HepG2 (cell line): ENCODE measurements at regions not wholly inside any gene's neighbourhood (a gene's known extent, or its start where the extent isn't known, plus 50 kb on each side); places are given as distances from the start of the nearest gene placed in this dataset.

Experiments used
- BCLAF1 ChIP-seq: fragments of 450-650 bp; IDR thresholded peaks from 2 replicates; pipeline ENCODE4 v1.6.1; 2017; ENCODE audit warnings: mild to moderate bottlenecking
- HNRNPL ChIP-seq: fragments of 200-400 bp; formaldehyde crosslinking; IDR thresholded peaks from 2 replicates; pipeline ENCODE4 v1.6.1; 2017; ENCODE audit warnings: mild to moderate bottlenecking, low read depth, low read length
- NFATC3 ChIP-seq: sonication (generic); formaldehyde crosslinking; IDR thresholded peaks from 2 replicates; pipeline ENCODE4 v1.5.1; 2020; ENCODE audit warnings: mild to moderate bottlenecking, missing genetic modification reagents
- TMF1 ChIP-seq: sonication (generic); formaldehyde crosslinking; IDR thresholded peaks from 2 replicates; pipeline ENCODE4 v1.8.1; 2022; ENCODE audit warnings: low read depth, missing genetic modification reagents
- TOPORS ChIP-seq: sonication (generic); formaldehyde crosslinking; IDR thresholded peaks from 2 replicates; pipeline ENCODE4 v1.8.0; 2023; ENCODE audit warnings: mild to moderate bottlenecking, missing genetic modification reagents
- ZNF367 ChIP-seq: sonication (generic); formaldehyde crosslinking; IDR thresholded peaks from 2 replicates; pipeline ENCODE4 v1.4.0; 2020; ENCODE audit warnings: missing genetic modification reagents, borderline replicate concordance
- ZNF556 ChIP-seq: sonication (generic); formaldehyde crosslinking; IDR thresholded peaks from 2 replicates; pipeline ENCODE4 v1.4.0; 2020; ENCODE audit warnings: mild to moderate bottlenecking, missing genetic modification reagents, borderline replicate concordance
- ZNF639 ChIP-seq: conservative IDR thresholded peaks from 2 replicates; pipeline ENCODE4 v1.6.1; 2018; ENCODE audit warnings: missing genetic modification reagents
- TF ChIP-seq, protein P1 (sequence below): sonication (generic); formaldehyde crosslinking; IDR thresholded peaks from 2 replicates; pipeline ENCODE4 v1.5.0; 2020; ENCODE audit warnings: missing genetic modification reagents, mild to moderate bottlenecking, borderline replicate concordance
- TF ChIP-seq, protein P2 (sequence below): sonication (generic); formaldehyde crosslinking; IDR thresholded peaks from 2 replicates; pipeline ENCODE4 v1.5.0; 2020; ENCODE audit warnings: mild to moderate bottlenecking, missing genetic modification reagents
- TF ChIP-seq, protein P3 (sequence below): sonication (generic); formaldehyde crosslinking; IDR thresholded peaks from 2 replicates; pipeline ENCODE4 v1.5.0; 2020; ENCODE audit warnings: mild to moderate bottlenecking, missing genetic modification reagents, moderate library complexity

DNA sequence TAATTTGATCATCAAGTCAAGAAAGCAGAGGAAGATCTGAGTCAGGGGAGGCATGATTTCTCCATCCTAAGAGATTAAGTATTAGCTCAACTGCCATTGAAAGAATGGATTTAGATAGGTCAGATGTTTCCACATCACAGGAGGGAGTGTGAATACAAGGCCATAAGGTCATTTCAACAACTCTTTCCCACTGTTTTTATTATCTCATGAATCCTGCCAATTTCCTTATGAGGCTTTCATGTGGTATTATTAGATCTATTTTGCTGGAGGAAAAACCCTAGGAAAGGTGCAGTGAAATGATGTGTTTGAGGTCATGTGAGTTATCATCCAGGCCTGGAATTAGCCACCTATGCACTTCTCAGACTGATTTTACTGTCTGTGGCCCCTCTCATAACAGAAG lies 269.0 kb downstream of the NOVA1 start (continued):
- no peak for TF ChIP-seq BCLAF1
- TF ChIP-seq TOPORS (CRISPR knock-in tag), result no peak
- TF ChIP-seq HNRNPL, result no peak
- no peak for TF ChIP-seq ZNF367
- no peak for TF ChIP-seq NFATC3
- TF ChIP-seq TMF1 (CRISPR knock-in tag), result no peak
- TF ChIP-seq, protein P1, sequence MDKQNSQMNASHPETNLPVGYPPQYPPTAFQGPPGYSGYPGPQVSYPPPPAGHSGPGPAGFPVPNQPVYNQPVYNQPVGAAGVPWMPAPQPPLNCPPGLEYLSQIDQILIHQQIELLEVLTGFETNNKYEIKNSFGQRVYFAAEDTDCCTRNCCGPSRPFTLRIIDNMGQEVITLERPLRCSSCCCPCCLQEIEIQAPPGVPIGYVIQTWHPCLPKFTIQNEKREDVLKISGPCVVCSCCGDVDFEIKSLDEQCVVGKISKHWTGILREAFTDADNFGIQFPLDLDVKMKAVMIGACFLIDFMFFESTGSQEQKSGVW (CRISPR knock-in tag), result no peak
- TF ChIP-seq, protein P2, sequence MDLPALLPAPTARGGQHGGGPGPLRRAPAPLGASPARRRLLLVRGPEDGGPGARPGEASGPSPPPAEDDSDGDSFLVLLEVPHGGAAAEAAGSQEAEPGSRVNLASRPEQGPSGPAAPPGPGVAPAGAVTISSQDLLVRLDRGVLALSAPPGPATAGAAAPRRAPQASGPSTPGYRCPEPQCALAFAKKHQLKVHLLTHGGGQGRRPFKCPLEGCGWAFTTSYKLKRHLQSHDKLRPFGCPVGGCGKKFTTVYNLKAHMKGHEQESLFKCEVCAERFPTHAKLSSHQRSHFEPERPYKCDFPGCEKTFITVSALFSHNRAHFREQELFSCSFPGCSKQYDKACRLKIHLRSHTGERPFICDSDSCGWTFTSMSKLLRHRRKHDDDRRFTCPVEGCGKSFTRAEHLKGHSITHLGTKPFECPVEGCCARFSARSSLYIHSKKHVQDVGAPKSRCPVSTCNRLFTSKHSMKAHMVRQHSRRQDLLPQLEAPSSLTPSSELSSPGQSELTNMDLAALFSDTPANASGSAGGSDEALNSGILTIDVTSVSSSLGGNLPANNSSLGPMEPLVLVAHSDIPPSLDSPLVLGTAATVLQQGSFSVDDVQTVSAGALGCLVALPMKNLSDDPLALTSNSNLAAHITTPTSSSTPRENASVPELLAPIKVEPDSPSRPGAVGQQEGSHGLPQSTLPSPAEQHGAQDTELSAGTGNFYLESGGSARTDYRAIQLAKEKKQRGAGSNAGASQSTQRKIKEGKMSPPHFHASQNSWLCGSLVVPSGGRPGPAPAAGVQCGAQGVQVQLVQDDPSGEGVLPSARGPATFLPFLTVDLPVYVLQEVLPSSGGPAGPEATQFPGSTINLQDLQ (CRISPR knock-in tag), result no peak
- TF ChIP-seq ZNF639 (CRISPR knock-in tag), result no peak
- TF ChIP-seq, protein P3, sequence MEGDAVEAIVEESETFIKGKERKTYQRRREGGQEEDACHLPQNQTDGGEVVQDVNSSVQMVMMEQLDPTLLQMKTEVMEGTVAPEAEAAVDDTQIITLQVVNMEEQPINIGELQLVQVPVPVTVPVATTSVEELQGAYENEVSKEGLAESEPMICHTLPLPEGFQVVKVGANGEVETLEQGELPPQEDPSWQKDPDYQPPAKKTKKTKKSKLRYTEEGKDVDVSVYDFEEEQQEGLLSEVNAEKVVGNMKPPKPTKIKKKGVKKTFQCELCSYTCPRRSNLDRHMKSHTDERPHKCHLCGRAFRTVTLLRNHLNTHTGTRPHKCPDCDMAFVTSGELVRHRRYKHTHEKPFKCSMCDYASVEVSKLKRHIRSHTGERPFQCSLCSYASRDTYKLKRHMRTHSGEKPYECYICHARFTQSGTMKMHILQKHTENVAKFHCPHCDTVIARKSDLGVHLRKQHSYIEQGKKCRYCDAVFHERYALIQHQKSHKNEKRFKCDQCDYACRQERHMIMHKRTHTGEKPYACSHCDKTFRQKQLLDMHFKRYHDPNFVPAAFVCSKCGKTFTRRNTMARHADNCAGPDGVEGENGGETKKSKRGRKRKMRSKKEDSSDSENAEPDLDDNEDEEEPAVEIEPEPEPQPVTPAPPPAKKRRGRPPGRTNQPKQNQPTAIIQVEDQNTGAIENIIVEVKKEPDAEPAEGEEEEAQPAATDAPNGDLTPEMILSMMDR (CRISPR knock-in tag), result no peak
- TF ChIP-seq ZNF556 (CRISPR knock-in tag), result no peak
